T-helper 2 cell (primary cell): ENCODE measurements at regions not wholly inside any gene's neighbourhood (a gene's known extent, or its start where the extent isn't known, plus 50 kb on each side); places are given as distances from the start of the nearest gene placed in this dataset.

Experiments used
- DNase-seq, 5 experiments: peaks; one replicate each; pipeline versions ENCODE4 v3.0.0 to v3.0.0-alpha.2; 2012 to 2022

GRCh38 chr1:2890221-2890850, 88.8 kb upstream of the TTC34 start:
- no peak for DNase-seq

DNA sequence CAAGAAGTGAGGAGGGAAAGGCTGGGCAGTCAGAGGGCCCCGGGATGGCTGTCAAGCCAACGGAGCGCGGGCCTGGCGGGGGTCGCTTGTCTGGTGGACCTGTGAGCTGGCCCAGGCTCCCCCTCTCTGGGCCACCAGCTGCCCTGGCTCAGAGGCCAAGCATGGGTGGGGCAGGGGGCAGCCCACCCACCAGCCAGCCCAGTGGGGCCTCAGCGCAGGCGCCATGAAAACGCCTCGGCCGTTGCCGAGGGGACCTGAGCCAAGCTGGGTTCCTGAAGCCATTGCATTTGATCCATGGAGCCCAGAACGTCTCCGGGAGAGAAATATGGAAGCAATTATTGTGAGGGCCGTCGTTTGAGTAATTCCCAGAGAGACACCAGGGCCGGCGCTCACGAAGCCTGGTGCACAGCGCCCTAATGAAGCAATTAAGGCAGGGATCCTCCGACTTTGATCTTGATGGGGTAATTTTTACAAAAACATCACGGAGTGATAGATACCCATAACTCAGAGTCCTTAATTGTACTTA, 90.5 kb upstream of the TTC34 start:
- no peak for DNase-seq

DNA sequence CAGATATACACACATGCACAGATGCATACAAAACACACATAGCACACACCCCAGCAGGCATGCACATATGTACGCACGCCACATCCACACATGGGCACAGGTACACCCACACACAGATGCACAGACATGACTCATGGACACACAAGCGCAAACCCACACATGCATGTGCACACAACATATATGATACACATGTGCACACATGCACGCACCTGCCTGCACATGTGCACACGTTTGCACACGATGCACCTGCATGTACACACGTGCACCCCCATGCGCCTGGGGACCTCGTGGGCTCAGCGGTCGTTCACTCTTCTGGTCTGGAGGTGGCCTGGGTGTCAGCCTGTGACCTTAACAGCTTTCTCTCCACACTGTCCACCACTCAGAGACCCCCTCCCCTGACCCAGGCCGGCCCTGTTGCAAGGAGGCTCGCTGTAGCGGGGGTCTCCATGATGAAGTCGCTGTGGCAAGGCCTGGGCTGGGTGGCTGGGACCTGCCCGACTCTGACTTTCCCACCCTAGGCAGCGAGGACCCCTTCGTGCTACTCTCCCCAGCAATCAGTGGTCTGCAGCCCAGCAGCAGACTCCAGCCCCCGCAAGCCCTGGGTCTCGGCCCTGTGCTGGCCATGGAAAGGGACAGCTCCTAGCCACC, 92.1 kb upstream of the TTC34 start:
- no peak for DNase-seq

- DNase-seq: peak in 3 of 5 experiments; percentile 16 to 28 (median 18)
Observed at GRCh38 chr1:2894381-2895041, 93.0 kb upstream of the TTC34 start.

- no peak for DNase-seq
Observed at GRCh38 chr1:2896824-2897223, 95.3 kb upstream of the TTC34 start.

GRCh38 chr1:2903226-2903625, 101.7 kb upstream of the TTC34 start:
- DNase-seq: no peak

- DNase-seq: no peak
Observed at GRCh38 chr1:2904191-2904590, 102.7 kb upstream of the TTC34 start.

DNA sequence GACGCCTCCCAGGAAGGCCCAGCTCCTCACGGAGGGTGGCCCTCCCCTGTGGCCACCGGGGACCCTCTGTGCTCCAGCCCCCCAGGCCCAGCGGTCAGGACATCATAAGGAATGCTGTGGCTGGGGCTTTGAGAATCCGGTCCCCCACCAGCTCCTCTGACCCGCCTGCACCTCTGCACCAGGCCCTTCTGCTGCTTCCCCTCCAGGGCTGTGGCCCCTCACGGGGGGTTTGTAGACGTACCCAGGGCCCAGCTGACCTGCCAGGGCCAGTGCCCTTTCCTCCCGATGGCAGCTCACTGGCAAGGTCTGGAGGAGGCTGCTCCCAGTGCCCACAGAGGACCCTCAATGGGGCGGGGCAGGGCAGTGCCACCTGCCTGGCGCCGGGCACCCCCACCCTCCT, 103.9 kb upstream of the TTC34 start:
- no peak for DNase-seq

DNA sequence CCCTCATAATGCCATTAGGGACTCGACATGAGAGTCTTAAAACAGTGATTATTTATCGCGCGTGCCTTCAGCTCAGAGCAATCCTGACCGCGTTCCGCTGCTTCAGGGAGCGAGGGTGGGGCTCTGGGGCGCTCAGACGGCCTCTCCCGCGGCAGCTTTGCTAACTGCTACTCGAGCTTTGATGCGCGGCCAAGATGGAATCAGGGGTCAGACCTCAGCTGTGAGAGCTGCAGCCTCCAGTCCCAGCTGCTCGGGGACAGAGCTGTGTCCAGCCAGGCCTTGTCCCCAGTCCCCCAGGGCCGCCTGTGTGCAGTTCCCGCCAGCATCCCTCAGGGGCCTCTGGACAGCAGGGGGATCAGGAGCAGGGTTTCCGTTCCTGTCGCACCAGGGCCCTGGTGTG, 104.6 kb upstream of the TTC34 start:
- no peak for DNase-seq

GRCh38 chr1:2906620-2907019, 105.1 kb upstream of the TTC34 start:
- DNase-seq: no peak

DNA sequence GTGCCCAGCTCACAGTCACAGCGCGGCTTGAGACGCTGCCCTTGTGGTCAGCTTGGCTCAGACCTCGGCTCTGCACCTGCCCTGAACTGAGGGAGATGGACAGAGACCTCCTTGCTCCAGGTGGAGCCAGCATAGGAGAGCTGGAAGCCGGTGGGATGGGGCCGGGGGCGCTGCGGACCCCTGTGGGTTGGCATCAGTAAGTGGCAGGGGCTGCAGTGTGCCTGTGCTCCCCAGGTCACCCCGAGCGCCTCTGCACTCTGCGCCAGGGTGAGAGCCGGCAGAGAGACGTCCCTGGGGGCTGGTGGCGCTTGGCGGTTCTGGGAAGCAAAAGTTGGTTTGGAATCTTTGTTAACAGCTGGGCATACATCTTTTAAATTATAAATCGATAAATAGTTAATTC, 105.6 kb upstream of the TTC34 start:
- no peak for DNase-seq

GRCh38 chr1:2908081-2908480, 106.6 kb upstream of the TTC34 start:
- no peak for DNase-seq

GRCh38 chr1:2908561-2908960, 107.1 kb upstream of the TTC34 start:
- DNase-seq: no peak

- no peak for DNase-seq
Observed at GRCh38 chr1:2909797-2910196, 108.3 kb upstream of the TTC34 start.

DNA sequence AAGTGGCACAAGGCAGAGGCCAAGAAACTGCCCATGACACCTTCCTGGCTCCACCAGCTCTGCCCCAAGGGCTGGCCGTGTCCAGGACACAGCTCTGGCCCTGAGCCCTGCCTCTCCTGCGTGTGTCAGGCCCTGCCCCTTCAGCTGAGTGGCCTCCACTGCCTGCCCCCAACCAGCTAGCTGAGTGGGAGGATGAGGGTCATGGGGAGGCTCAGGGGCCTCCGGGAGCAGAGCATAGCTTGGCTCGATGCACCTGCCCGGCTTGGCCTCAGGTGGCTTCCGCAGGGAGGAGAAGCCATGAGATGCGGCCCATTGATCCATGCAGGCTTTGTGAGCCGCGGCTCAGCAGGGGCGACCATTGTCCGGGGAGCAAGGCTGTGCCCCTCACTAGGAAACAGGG, 108.7 kb upstream of the TTC34 start:
- DNase-seq: no peak

DNA sequence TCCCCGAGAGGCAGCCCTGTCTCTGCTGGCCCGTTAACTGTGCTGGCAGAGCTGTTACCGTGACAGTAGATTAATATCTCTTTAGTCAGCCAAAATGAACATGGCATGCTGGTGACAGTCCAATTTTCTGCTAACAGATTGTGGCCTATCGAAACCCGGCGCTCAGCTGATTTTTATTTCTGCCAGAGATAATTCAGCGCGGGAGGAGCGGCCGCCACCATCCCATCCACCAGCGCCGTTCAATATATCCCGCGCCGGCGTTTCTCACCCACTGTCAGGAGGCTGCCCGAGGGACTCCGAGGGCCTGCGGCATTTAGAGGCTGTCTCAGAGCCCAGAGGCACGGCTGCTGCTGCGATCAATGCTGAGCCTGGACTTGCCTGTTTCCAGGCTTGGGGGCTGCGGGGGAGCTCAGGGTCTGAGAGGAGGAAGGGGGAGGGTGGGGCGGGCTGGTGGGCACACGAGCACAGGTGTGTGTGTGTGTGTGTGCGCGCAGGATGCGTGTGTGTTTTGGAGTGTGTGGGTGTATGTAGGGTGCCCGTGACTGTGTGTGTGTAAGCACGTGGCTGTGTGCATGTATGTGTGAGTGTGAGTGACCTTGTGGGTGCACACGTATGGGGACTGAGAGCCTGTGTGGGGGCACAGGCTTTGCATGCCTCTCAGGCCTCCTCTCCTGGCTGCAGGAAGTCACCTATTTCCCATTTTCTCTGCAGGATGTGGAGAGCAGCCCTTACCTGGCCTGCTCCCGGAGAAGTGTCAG, 109.7 kb upstream of the ACTRT2 start:
- no peak for DNase-seq

DNA sequence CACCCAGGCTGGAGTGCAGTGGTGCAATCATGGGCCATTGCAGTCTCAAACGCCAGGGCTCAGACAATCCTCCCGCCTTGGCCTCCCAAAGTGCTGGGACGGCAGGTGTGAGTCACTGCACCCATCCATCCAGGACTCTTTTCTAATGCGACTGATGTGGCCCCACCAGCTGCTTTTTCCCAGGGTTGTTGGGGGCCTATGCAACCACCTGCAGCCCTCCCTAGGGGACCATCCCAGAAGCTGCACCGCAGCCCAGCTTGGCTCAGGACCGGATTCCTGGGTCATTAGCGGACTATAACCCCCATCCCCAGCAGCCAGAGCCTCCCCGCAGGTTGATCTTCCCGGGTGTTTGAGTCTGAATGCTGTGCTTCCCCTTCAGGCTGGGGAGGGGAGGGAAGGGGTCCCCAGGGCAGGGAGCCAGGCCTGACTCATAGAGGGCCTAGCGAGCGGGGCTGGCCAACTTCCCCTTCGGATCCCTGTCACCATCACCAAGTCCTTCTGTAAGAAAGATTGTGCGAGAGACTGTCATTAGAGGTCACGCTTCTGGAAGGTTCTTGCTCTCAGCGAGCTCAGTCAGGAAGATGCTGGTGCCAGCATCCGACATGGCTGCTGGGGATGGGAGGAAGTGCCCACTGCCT, 108.7 kb upstream of the ACTRT2 start:
- DNase-seq: no peak

GRCh38 chr1:2913091-2913490, 108.2 kb upstream of the ACTRT2 start:
- DNase-seq: no peak

DNA sequence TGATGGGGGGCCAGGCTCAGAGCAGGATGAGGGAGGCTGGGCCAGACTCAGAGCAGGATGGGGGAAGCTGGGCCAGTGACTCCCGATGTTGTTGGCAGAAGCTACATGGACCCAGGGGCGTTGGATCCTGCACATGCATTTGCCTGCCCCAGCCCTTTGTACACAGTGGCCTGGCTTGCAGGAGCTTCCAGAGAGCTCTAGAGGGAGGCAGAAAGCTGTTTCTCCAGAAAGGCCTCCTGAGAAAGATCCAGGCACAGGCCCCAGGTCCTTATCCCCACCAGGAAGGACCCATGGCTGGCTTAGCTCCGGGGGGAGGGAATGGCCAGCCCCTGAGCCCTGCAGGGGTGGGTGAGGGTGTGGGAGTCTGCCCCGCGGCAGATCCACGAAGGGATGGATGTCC, 106.6 kb upstream of the ACTRT2 start:
- DNase-seq: no peak

DNA sequence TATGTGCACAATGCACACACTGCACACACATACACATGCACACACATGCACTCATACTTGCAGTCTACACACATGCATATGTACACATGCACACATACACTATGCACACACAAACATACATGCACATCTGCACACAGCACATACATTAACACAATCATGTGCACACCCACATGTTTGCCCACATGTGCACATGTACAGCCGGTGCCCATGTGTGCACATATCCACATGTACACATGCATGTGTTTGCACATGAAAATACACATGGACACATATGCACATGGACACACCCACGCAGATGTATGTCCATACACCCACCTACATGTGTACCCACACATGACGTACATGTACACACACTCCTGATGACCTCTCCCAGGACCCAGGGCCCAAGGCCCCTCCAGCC, 105.1 kb upstream of the ACTRT2 start:
- no peak for DNase-seq

- no peak for DNase-seq
Observed at GRCh38 chr1:2916706-2917105, 104.6 kb upstream of the ACTRT2 start.

GRCh38 chr1:2917284-2917683, 104.0 kb upstream of the ACTRT2 start:
- DNase-seq: no peak

DNA sequence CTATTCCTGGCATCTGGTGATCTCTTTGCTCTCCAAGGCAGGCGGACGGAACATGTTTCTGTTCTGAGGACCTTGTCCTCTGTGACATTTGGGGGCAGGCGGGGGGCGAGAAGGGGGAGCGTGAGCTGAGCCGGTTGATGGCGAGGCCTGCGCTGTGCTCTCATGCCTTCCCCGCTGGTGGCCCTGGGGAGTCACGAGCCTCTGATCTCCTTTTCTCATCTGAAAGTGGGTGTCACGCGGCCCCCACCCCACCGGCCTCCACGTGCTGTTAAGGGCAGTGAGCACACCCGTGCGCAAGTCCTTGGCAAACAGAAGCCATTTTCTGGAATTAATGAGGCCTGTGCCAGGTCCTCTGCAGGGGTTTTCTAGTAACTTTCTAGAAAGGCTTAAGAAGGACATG, 102.8 kb upstream of the ACTRT2 start:
- DNase-seq: no peak
